Heart right ventricle (tissue), 16 donors: ENCODE measurements at regions not wholly inside any gene's neighbourhood (a gene's known extent, or its start where the extent isn't known, plus 50 kb on each side); places are given as distances from the start of the nearest gene placed in this dataset.

ENCODE experiments used
- ATAC-seq, 8 donors: fragments of 200-7000 bp; cut with Tn5 transposase; one replicate each; pipeline ENCODE4 v1.9.1; 2020; ENCODE audit warnings: mild to moderate bottlenecking in 8 of 8, moderate library complexity in 8 of 8, moderate number of reproducible peaks in 1 of 8
- DNase-seq, 2 donors: peaks; one replicate each; pipeline ENCODE4 v3.0.0-alpha.2; 2020
- H3K27ac ChIP-seq, 10 donors: fragments of 200-600 bp; sonication (generic) in 2 of 10; one replicate each; pipeline versions ENCODE4 v1.5.0 to v1.8.0; 2020 to 2022; ENCODE audit warnings: mild to moderate bottlenecking in 3 of 10
- H3K27me3 ChIP-seq, 7 donors: fragments of 200-600 bp; one replicate each; pipeline ENCODE4 v1.8.0; 2021 to 2022; ENCODE audit warnings: mild to moderate bottlenecking in 2 of 7
- H3K36me3 ChIP-seq, 9 donors: fragments of 200-600 bp; sonication (generic) in 1 of 9; one replicate each; pipeline versions ENCODE4 v1.5.0 to v1.8.0; 2020 to 2022; ENCODE audit warnings: mild to moderate bottlenecking in 2 of 9
- H3K4me1 ChIP-seq, 9 donors: fragments of 200-600 bp; sonication (generic) in 1 of 9; one replicate each; pipeline versions ENCODE4 v1.5.0 to v1.8.0; 2020 to 2022; ENCODE audit warnings: mild to moderate bottlenecking in 4 of 9
- H3K4me3 ChIP-seq, 10 donors: fragments of 200-600 bp; sonication (generic) in 2 of 10; one replicate each; pipeline versions ENCODE4 v1.5.0 to v1.8.0; 2020 to 2022; ENCODE audit warnings: mild to moderate bottlenecking in 7 of 10, moderate library complexity in 2 of 10
- H3K9me3 ChIP-seq, 11 donors: fragments of 200-600 bp in 10 of 11; sonication (generic) in 2 of 11; one replicate each; pipeline versions ENCODE4 v1.5.0 to v1.8.0; 2013 to 2022; ENCODE audit warnings: mild to moderate bottlenecking in 2 of 11, control low read depth in 1 of 11, moderate library complexity in 1 of 11
- WGBS, 2 donors: extraction: QIAGEN DNeasy Blood & Tissue Kit; methylation state at CpG; one replicate each; pipeline ENCODE4 v1.1.7; 2013; ENCODE audit warnings: inconsistent platforms in 1 of 2; 5-methylcytosine and 5-hydroxymethylcytosine counted together
- intact Hi-C, 10 donors: fragments of 100-400 bp; cut with DNase I; formaldehyde crosslinking; loops; one replicate each; pipeline versions ENCODE4 v1.11.1 to v1.14.2; 2022
- TF ChIP-seq, protein P1 (sequence below), 9 donors: fragments of 200-600 bp; sonication (generic) in 2 of 9; IDR thresholded peaks; one replicate each; pipeline versions ENCODE4 v1.5.0 to v1.8.0; 2021 to 2022; ENCODE audit warnings: antibody characterized with exemption in 9 of 9, mild to moderate bottlenecking in 5 of 9, moderate library complexity in 1 of 9
- donor health status: Arrhythmogenic right ventricular cardiomyopathy.
- donor health status: ischemic (EF 13 %, LVEDD 7.1; RV severe dilation, severe dysfunction).
- donor health status: healthy with polysubstance abuse.
- donor health status: DM: no; HTN: yes; CAD: no.
- donor health status: DM: no; HTN: no; CAD: no.
- donor health status: ischemic (EF 25% LVEDD 6.9; RV normal size, moderate dysfunction).
- donor health status: ischemic (EF 25% LVEDD 5.7; RV mildly dilated, moderate dysfunction).
- donor health status: healthy.
- donor health status: DM: yes; HTN: yes; CAD: no.
- donor health status: Ischemic cardiomyopathy.
- donor health status: ischemic (EF 35%, LVEDD 5.7; RV mildly dilated, moderate dysfunction).
- donor health status: nonischemic (EF 11% LVEDD 7.7; RV severe dilation, severe dysfunction).
- donor health status: DM: yes; HTN: yes; CAD: no.
- donor health status: PGD.
- donor health status: ischemic (EF 29% LVEDD 5.4; RV normal size, mild dysfunction).
- donor health status: nonischemic (EF 23%, LVEDD 6.1; RV moderate dilation, normal function).

DNA sequence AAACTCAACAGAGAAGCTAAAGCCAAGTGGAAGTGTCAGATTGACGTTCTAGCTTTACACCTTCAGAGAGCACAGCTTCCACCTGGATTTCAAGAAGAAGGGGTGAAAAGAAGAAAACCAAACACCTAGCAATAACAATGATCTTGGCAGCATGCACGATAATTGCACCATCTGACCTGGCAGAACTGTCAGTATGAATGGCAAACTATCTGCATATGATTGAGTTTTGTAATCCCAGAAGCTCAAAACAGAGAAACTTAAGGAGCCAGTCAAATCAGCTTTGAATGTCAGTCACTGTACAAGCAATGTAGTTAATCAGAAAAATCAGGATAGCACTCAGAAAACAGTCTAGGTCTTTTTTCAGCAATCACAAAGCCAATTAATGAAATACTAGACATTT lies 427.1 kb downstream of the ZFHX3 start:
- no peaks in the 10 kb centered on the region for H3K36me3 ChIP-seq
- no peaks in the 10 kb centered on the region for H3K27me3 ChIP-seq
- no peak overlapping the region for H3K27ac ChIP-seq
- WGBS, 2 donors = 74 to 77% methylated on average over 2 of the region's 2 CpGs
- intact Hi-C loops = no loop called here
- TF ChIP-seq, protein P1, sequence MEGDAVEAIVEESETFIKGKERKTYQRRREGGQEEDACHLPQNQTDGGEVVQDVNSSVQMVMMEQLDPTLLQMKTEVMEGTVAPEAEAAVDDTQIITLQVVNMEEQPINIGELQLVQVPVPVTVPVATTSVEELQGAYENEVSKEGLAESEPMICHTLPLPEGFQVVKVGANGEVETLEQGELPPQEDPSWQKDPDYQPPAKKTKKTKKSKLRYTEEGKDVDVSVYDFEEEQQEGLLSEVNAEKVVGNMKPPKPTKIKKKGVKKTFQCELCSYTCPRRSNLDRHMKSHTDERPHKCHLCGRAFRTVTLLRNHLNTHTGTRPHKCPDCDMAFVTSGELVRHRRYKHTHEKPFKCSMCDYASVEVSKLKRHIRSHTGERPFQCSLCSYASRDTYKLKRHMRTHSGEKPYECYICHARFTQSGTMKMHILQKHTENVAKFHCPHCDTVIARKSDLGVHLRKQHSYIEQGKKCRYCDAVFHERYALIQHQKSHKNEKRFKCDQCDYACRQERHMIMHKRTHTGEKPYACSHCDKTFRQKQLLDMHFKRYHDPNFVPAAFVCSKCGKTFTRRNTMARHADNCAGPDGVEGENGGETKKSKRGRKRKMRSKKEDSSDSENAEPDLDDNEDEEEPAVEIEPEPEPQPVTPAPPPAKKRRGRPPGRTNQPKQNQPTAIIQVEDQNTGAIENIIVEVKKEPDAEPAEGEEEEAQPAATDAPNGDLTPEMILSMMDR (IDR thresholded peaks at IDR 0.05) = no peak
- H3K4me3 ChIP-seq = no peak overlapping the region
- no peak for DNase-seq
- no peak for ATAC-seq
- no peaks in the 10 kb centered on the region for H3K4me1 ChIP-seq
- peaks cover 0 to 9% (median 0%) of the 10 kb centered on the region in 11 donors for H3K9me3 ChIP-seq

GRCh38 chr16:72620348-72620747 lies 427.6 kb downstream of the ZFHX3 start:
- no peaks in the 10 kb centered on the region for H3K27me3 ChIP-seq
- H3K4me3 ChIP-seq = no peak overlapping the region
- no peaks in the 10 kb centered on the region for H3K4me1 ChIP-seq
- ATAC-seq = no peak
- WGBS, 2 donors = 85 to 90% methylated on average over 4 of the region's 4 CpGs
- DNase-seq = no peak
- H3K27ac ChIP-seq = no peak overlapping the region
- H3K36me3 ChIP-seq = no peaks in the 10 kb centered on the region
- TF ChIP-seq, protein P1 (IDR thresholded peaks at IDR 0.05) = no peak
- intact Hi-C loops = no loop called here
- H3K9me3 ChIP-seq = peaks cover 0 to 9% (median 0%) of the 10 kb centered on the region in 11 donors

GRCh38 chr16:72615856-72616255 lies 432.1 kb downstream of the ZFHX3 start:
- TF ChIP-seq, protein P1 (IDR thresholded peaks at IDR 0.05) = no peak
- Histone ChIP-seq H3K4me1 (peaks cover 0 to 7% (median 0%) of the 10 kb centered on the region in 9 donors), H3K4me3 (no peak overlapping the region), H3K27me3 (no peaks in the 10 kb centered on the region), H3K36me3 (no peaks in the 10 kb centered on the region), H3K9me3 (peaks cover 0 to 9% (median 0%) of the 10 kb centered on the region in 11 donors), H3K27ac (no peak overlapping the region)
- DNase-seq = no peak
- intact Hi-C loops = no loop called here
- no peak for ATAC-seq
- WGBS, 2 donors = 92 to 93% methylated on average over 4 of the region's 4 CpGs

DNA sequence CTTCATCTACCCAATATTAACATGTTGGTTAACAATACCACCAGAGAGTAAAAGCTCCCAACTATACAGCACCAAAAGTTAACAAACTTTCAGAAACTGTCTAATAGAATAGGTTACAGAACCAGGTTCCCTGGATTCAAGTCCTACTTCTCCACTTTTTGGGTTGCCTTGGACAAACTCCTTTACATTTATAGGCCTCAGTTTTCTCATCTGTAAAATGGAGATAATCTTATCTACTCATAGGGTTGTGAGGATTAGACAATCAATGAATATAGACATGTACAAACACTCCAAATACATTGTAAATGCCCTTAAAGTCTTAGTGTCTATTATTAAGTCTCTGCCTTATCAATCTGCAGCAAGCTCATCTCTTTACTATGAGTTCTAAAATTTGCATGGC lies 435.2 kb downstream of the ZFHX3 start:
- Histone ChIP-seq H3K4me1 (peaks cover 0 to 13% (median 0%) of the 10 kb centered on the region in 9 donors), H3K27me3 (no peaks in the 10 kb centered on the region), H3K27ac (peak overlapping the region in 1 of 10 donors; percentile 34), H3K36me3 (no peaks in the 10 kb centered on the region), H3K9me3 (peaks cover 0 to 9% (median 0%) of the 10 kb centered on the region in 11 donors), H3K4me3 (no peak overlapping the region)
- intact Hi-C loops = no loop called here
- no peak for ATAC-seq
- no peak for DNase-seq
- TF ChIP-seq, protein P1 (IDR thresholded peaks at IDR 0.05) = no peak
